GM12892 (cell line): ENCODE measurements at regions not wholly inside any gene's neighbourhood (a gene's known extent, or its start where the extent isn't known, plus 50 kb on each side); places are given as distances from the start of the nearest gene placed in this dataset.

ENCODE experiments used
- POLR2A ChIP-seq: IDR thresholded peaks from 2 replicates; pipeline ENCODE4 v1.6.1; 2011; ENCODE audit warnings: low read depth, low read length, control low read depth
- POLR2AphosphoS5 ChIP-seq: IDR thresholded peaks from 2 replicates; pipeline ENCODE4 v1.6.1; 2011; ENCODE audit warnings: low read depth, low read length, control low read depth
- TAF1 ChIP-seq: IDR thresholded peaks from 2 replicates; pipeline ENCODE4 v1.6.1; 2011; ENCODE audit warnings: low read depth, mild to moderate bottlenecking, control low read depth, low read length, borderline replicate concordance

GRCh38 chr5:110150199-110150598, 460.5 kb downstream of the MAN2A1 start:
- TF ChIP-seq POLR2A (no peak), POLR2AphosphoS5 (no peak), TAF1 (no peak)
